GM12892 (cell line): ENCODE measurements at regions not wholly inside any gene's neighbourhood (a gene's known extent, or its start where the extent isn't known, plus 50 kb on each side); places are given as distances from the start of the nearest gene placed in this dataset.

ENCODE experiments used
- POLR2A ChIP-seq: IDR thresholded peaks from 2 replicates; pipeline ENCODE4 v1.6.1; 2011; ENCODE audit warnings: low read depth, low read length, control low read depth
- POLR2AphosphoS5 ChIP-seq: IDR thresholded peaks from 2 replicates; pipeline ENCODE4 v1.6.1; 2011; ENCODE audit warnings: low read depth, low read length, control low read depth
- TAF1 ChIP-seq: IDR thresholded peaks from 2 replicates; pipeline ENCODE4 v1.6.1; 2011; ENCODE audit warnings: low read depth, mild to moderate bottlenecking, control low read depth, low read length, borderline replicate concordance

- no peak for TF ChIP-seq POLR2AphosphoS5
- TF ChIP-seq POLR2A = no peak
- no peak for TF ChIP-seq TAF1
These were observed 499.9 kb downstream of the SLC4A3 start for GRCh38 chr2:220127311-220127710.
